AG09319 (cell line): ENCODE measurements at regions not wholly inside any gene's neighbourhood (a gene's known extent, or its start where the extent isn't known, plus 50 kb on each side); places are given as distances from the start of the nearest gene placed in this dataset.
"Not testable (repeated sequence)": the region's sequence is repeated elsewhere in the genome, so short reads cannot be mapped to it uniquely, and the experiment has no call there.

ENCODE experiments used
- DNase-seq: peaks from one replicate; pipeline ENCODE4 v3.0.0-alpha.2; 2010; ENCODE audit warnings: low read depth; ENCODE audit errors: extremely low read depth
- CTCF ChIP-seq: IDR thresholded peaks from 2 replicates; pipeline ENCODE4 v1.5.1; 2011; ENCODE audit warnings: low read depth, mild to moderate bottlenecking, inconsistent platforms, low read length, moderate library complexity

DNA sequence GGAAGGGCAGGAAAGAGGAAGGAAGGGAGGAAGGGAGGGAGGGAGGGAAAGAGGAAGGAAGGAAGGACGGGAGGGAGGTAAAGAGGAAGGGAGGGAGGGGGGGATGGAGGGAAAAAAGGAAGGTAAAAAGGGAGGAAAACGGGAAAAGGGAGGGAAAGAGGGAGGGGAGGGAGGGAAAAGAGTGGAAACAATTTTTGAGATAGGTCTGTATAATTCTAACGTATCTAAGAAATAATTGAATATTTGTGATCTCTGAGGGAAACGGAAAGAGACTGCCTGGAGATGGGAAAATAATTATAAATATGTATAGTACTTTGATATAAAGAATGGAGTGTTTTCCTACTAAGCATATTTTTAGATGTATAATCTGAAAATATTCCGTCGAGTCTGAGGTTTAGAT lies 158.2 kb upstream of the FOXK1 start:
- TF ChIP-seq CTCF: no peak
- DNase-seq: no peak

GRCh38 chr7:4525884-4526283 lies 156.2 kb upstream of the FOXK1 start:
- DNase-seq: no peak
- TF ChIP-seq CTCF: no peak

DNA sequence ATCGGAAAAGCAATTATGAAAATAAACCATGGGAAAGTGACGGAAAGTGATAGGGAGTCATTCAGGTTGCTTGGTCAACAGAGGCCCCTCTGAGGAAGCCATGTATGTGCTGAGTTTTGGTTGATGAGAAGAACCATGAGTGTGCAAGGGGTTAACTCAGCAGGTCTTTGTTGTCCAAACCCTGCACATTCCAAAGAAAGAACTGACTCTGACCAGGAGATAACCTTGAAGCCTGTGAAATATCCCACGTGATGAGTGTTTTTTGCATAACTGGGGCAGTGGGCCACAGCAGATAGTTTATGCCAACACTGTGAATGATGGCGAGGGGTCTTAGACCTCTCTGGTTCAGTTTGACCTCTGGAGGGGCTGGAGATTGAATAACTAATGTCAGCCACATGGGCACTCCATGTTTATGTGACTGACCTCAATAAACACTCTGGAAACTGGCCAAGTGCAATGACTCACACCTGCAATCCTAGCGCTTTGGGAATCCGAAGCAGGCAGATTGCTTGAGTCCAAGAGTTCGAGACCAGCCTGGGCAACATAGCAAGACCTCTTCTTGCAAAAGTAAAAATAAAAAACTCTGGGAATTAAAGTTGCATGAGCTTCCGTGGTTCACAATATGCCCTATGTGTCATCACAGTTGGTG lies 154.0 kb upstream of the FOXK1 start:
- DNase-seq: no peak
- no peak for TF ChIP-seq CTCF

DNA sequence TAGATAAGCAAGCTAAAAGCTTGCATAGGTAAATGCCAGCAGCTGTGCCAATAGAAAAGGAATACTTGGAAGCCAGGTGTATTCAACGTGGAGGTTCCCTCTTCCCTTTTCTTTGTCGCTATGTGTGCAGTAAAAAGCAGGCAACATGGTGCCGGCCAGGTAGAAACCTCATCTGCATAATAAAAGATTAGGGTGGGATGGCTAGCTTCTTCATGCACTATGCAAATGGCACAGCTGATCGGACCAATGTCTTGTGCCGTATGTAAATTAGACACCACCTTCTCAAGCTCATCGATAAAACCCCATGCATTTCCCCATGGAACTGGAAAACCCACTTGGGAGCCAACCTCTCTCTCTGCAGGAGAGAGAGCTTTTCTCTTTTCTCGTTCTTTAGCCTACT lies 150.9 kb upstream of the FOXK1 start:
- no peak for TF ChIP-seq CTCF
- no peak for DNase-seq

DNA sequence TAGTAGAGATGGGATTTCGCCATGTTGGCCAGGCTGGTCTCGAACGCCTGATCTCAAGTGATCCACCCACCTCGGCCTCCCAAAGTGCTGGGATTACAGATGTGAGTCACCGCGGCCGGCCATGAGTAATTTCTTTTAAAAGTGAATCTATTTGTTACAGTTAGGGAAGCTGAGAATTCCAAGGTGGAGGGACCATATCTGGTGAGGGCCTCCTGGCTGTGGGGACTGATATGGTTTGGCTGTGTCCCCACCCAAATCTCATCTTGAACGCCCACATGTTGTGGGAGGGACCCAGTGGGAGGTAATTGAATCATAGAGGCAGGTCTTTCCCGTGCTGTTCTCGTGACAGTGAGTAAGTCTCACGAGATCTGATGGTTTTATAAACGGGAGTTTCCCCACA lies 148.8 kb upstream of the FOXK1 start:
- DNase-seq: not testable (repeated sequence)

DNA sequence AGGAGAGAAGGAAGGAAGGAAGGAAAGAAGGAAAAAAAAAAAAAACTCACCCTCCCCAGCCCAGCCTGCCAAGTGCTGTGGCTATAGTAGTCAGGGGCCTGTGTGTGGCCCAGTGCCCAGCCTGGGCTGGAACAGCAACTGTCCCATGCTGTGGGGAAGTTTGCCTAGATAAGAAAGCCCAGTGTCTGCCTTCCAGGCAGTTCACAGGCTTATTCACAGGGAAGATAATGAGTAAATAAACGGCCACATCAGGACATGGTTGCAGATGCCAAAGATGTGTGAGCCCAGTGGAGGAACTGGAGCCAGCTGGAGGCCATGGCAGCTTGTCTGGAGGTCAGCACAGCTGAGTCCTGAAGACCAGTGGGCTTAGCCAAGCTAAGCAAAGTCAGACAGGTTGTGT lies 132.4 kb upstream of the FOXK1 start:
- no peak for TF ChIP-seq CTCF
- no peak for DNase-seq

GRCh38 chr7:4550117-4550516 lies 132.0 kb upstream of the FOXK1 start:
- no peak for DNase-seq
- TF ChIP-seq CTCF: no peak

DNA sequence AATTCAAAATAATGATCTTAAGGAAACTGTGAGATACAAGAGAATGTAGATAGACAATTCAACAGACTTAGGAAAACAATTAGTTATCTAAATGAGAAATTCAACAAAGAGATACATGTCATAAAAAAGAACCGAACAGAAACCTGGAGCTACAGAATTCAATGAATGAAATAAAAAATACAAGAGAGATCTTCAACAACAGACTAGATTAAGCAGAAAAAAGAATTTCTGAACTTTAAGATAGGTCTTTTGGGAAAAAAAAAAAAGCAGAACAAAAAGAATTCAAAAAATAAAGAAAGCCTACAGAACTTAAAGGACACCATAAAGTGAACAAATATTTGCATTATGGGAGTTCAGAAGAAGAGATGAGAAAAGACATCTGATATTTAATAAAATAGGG lies 129.1 kb upstream of the FOXK1 start:
- DNase-seq: no peak
- no peak for TF ChIP-seq CTCF
